ENCODE measurements at regions not wholly inside any gene's neighbourhood (a gene's known extent, or its start where the extent isn't known, plus 50 kb on each side); places are given as distances from the start of the nearest gene placed in this dataset.
A peak's percentile ranks its signal among the peaks of the same experiment; 100 is the strongest.

DNA sequence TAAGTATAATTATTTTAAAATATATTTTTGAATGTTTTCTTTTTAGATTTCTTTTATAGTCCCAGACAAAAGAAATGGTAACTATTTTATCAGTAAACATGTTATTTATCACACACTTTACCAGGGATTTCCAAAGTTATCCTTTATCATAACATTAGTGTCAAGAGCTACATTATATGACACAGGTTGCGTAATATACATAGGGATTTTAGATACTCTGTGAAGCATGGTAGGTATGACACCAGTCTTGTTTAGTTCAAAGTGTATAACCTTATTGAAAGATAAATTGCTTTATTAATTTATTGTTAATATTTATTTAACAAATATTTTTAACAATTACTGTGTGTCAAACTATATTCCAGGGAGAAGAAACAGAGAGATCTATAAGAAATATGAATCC lies 163.3 kb upstream of the PABPC4L start:
- TF ChIP-seq JUND (IDR thresholded peaks at IDR 0.05; ENCODE audit: low read depth): no peak
- DNase-seq (ENCODE audit: low read depth in 1 of 2, low spot score in 1 of 2): no peak
- in situ Hi-C loops (cut with HindIII; ENCODE audit: low pct_unique_long_range_greater_than_20kb, low sequenced_read_pairs): no loop called here

DNA sequence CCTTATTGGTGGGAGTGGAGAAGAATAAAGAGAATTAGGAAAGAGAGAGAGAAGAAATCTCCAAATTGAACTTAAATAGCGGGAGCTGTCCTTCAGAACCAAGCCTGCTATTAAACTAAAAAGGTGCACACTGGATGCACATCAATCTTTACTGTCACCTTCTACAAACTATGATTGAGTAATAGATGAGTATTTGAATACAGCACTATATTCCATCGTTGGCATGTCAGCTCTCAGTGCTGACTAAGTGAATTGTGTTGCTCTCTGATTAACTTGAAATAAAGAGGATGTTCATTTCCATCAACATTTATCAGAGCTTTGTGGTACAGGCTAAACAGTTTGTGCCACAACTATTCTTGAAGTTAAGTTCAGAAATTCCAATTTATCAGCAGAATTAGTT lies 143.7 kb upstream of the PABPC4L start:
- no peak for TF ChIP-seq JUND (IDR thresholded peaks at IDR 0.05; ENCODE audit: low read depth)
- in situ Hi-C loops (cut with HindIII; ENCODE audit: low pct_unique_long_range_greater_than_20kb, low sequenced_read_pairs): no loop called here

DNA sequence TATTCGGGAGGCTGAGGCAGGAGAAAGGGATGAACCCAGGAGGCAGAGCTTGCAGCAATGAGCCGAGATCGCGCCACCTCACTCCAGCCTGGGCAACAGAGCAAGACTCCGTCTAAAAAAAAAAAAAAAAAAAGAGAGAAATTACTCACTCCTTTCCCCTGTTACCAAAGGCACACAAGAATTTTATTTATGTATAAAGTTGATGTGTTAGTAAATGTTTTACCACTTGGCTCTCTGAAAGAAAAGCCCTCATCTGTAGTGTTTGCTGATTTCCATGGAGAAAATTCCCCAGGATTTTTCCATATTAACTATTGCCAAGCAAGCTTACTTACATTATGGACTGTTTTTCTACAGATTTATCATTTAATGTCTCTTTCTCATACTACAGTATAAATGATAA lies 142.1 kb upstream of the PABPC4L start:
- no peak for DNase-seq (ENCODE audit: low read depth in 1 of 2, low spot score in 1 of 2)
- in situ Hi-C loops (cut with HindIII; ENCODE audit: low pct_unique_long_range_greater_than_20kb, low sequenced_read_pairs): no loop called here

More for the DNA sequence above, 143.7 kb upstream of the PABPC4L start:
- DNase-seq (ENCODE audit: low read depth in 1 of 2, low spot score in 1 of 2): peak in 1 of 2 experiments; percentile 6

DNA sequence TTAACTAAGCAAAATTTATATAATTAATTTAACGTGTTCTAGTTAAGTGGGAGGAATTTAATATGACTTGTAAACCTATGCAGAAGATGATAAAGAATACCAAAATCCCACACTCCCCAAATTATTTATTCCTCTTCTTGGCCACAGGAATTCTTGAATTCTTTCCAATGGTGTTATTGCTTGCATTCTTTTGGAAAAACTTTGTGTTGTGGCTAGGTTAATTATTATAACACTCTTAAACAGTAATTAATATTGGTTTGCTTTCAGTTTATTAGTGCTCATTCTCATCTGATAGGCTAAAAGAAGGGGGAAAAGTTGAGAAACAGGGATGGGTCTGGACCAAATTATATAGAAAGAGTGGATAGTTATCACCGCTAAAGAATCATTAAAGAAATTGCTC lies 141.5 kb upstream of the PABPC4L start:
- no peak for TF ChIP-seq JUND (IDR thresholded peaks at IDR 0.05; ENCODE audit: low read depth)
- no peak for DNase-seq (ENCODE audit: low read depth in 1 of 2, low spot score in 1 of 2)
- in situ Hi-C loops (cut with HindIII; ENCODE audit: low pct_unique_long_range_greater_than_20kb, low sequenced_read_pairs): no loop called here

More for the DNA sequence above, 142.1 kb upstream of the PABPC4L start:
- TF ChIP-seq JUND (IDR thresholded peaks at IDR 0.05; ENCODE audit: low read depth): no peak

DNA sequence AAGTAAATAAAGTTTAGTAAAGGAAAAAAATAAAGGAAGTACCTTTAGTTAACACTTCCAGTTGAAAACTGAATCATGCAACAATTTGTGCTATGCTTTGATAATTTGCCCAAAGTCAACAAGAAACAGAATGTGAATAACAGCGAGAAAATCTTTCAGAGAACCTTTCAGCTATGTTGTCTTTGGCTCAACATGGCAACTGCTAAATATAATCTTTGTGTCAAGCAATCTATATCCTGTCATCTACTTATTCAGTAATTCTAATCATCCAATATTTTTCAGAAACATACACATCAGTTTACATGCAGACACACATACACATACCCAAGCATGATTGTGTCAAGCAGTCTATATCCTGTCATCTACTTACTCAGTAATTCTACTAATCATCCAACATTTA lies 136.0 kb upstream of the PABPC4L start:
- TF ChIP-seq JUND (IDR thresholded peaks at IDR 0.05; ENCODE audit: low read depth): no peak
- in situ Hi-C loops (cut with HindIII; ENCODE audit: low pct_unique_long_range_greater_than_20kb, low sequenced_read_pairs): no loop called here
- DNase-seq (ENCODE audit: low read depth in 1 of 2, low spot score in 1 of 2): no peak

DNA sequence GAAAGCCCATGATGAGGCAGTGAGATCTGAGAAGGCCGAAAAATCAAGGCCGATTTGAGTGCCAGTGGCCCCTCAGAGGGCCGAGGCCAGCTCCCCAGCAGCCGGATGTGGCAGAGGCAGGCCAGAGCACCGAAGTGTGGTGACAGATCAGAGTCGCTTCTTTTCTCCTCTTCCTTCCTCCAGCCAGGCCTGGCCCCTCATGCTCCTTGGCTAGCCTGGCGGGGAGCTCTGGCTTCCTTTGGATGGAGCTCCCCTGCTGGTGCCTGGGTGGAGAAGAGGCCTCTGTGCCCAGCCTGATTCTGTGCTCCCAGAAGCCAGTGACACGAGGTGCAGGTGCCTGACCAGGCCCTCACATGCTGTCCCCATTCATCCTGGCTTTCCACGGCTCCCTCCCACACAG lies 127.2 kb upstream of the PABPC4L start:
- TF ChIP-seq JUND (IDR thresholded peaks at IDR 0.05; ENCODE audit: low read depth): no peak
- in situ Hi-C loops (cut with HindIII; ENCODE audit: low pct_unique_long_range_greater_than_20kb, low sequenced_read_pairs): no loop called here
- no peak for DNase-seq (ENCODE audit: low read depth in 1 of 2, low spot score in 1 of 2)

DNA sequence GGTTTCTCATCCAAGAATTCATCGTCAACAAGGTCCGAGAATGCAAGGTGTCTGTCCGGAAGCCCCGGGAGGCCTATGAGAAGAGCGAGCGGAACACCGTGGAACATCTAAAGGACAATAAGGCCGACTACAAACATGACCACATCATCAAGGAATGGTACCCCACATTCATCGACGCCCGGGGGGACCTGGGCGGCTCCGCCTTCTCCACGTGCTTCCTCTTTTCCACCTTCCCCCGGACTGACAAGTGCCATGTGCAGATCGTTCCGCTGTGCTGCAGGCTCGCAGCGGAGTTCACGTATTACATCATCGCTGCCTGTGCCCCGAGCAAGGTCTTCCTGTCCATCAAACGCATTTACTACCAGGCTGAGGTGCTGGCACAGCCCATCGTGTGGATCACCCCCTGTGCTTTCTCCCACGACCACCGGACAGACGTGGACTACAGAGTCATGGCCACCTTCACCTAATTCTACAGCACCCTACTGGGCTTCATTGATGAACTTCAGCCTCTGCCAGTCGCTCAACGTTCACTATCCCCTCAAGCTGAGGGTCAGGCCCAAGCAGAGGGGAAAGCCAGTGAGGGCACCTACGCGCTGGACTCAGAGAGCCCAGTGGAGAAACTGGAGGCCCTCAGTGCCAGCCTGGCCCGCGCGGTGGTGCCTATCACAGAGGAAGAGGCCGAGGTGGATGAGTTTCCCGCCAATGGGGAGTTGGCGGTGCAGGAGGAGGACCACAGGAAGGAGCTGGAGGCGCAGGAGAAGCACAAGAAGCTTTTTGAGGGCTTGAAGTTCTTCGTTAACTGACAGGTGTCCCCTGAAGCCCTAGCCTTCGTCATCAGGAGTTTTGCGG lies 125.9 kb upstream of the PABPC4L start:
- in situ Hi-C loops (cut with HindIII; ENCODE audit: low pct_unique_long_range_greater_than_20kb, low sequenced_read_pairs): no loop called here
- TF ChIP-seq JUND (IDR thresholded peaks at IDR 0.05; ENCODE audit: low read depth): no peak
- DNase-seq (ENCODE audit: low read depth in 1 of 2, low spot score in 1 of 2): no peak

DNA sequence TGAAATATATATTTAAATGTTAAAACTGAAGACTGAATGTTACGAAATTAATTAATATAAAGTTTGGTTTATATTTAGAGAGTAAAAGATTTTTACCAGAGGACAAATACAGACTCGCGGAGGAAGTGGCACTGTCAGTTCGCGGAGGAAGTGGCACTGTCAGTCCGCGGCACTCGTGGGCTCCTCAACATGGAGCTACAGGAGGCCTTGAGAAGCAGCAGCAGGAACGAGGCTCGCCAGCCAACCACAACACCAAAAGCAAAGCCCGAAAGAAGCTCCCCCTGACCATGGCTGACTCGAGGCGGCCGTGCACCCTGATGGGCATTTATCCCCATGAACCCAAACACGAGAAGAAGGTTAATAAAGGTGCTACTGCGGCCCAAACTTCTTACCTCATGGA lies 125.3 kb upstream of the PABPC4L start:
- DNase-seq (ENCODE audit: low read depth in 1 of 2, low spot score in 1 of 2): no peak
- in situ Hi-C loops (cut with HindIII; ENCODE audit: low pct_unique_long_range_greater_than_20kb, low sequenced_read_pairs): no loop called here
- no peak for TF ChIP-seq JUND (IDR thresholded peaks at IDR 0.05; ENCODE audit: low read depth)

DNA sequence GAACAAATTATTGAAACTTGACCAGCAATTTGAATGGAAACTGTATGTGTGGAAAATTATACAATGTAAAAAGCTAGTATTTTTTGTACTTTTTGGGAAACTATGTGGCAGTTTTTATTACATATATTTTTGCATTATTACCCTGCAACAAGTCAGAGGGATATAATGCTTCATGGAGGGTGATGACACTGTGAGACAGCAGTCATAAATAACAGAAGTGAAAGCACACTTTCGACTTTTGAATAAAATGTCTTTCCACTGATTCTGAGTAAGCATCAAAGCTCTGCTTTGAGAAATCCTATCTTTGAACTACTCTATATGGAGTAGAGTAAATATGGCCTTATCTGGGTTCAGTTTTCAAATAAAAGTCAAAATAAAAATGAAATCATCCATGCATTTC lies 122.6 kb upstream of the PABPC4L start:
- TF ChIP-seq JUND (IDR thresholded peaks at IDR 0.05; ENCODE audit: low read depth): no peak
- in situ Hi-C loops (cut with HindIII; ENCODE audit: low pct_unique_long_range_greater_than_20kb, low sequenced_read_pairs): no loop called here
- DNase-seq (ENCODE audit: low read depth in 1 of 2, low spot score in 1 of 2): no peak

DNA sequence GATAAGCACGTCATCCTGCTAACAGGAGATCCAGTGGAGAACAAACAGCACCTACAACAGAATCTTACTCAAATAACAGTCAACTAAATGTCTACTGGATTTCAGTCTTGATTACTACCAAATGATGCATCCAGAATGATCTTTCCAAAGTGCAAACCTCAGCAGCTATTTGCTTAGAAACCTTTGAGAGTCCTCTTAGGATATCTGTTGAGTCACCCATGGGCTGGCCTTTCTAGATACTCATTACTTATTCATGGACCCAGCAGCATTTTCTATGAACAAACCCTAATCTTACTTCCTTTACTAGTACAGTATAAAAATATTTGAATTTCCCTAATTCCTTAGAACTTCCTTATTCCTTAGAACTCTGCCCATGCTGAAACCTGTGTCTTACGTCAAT lies 118.5 kb upstream of the PABPC4L start:
- in situ Hi-C loops (cut with HindIII; ENCODE audit: low pct_unique_long_range_greater_than_20kb, low sequenced_read_pairs): no loop called here
- no peak for DNase-seq (ENCODE audit: low read depth in 1 of 2, low spot score in 1 of 2)
- TF ChIP-seq JUND (IDR thresholded peaks at IDR 0.05; ENCODE audit: low read depth): no peak

DNA sequence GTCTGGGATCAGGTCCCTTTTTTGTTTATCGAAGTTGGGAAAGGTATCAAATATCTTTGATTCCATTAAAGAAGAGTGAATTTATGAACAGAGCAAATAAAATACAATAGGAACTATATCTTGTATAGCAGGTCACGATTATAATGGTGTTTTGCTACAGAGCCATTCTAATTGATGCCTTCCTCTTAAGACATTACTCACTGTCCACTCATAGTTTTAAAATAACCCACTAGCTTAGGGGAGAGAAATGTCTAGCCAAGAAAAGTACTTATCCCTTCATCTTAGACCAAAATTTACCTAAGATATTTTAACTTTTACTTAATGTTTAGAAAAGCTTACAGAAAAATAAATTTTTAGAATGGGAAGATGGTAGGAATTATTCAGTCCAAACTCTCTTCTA lies 112.0 kb upstream of the PABPC4L start:
- in situ Hi-C loops (cut with HindIII; ENCODE audit: low pct_unique_long_range_greater_than_20kb, low sequenced_read_pairs): no loop called here

DNA sequence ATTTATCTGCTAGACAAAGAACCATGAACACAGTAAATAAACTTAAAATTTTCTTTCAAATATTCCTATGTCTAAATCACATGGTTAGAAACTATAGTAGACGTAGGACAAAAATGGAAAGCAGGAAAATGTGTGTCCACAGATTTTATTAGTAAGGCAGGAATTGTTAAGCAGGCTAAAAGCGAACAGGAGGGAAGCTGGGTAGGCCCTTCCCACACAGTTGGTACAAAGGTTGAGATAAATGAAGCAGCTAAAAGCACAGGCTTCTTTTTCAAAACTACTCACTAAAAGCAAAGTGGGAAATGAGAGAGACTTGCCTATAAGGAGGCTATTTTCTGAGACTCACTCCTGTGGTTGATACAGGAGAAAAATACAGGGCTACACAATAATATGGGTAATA lies 108.1 kb upstream of the PABPC4L start:
- DNase-seq (ENCODE audit: low read depth in 1 of 2, low spot score in 1 of 2): no peak
- TF ChIP-seq JUND (IDR thresholded peaks at IDR 0.05; ENCODE audit: low read depth): no peak
- in situ Hi-C loops (cut with HindIII; ENCODE audit: low pct_unique_long_range_greater_than_20kb, low sequenced_read_pairs): no loop called here

More for the DNA sequence above, 112.0 kb upstream of the PABPC4L start:
- no peak for TF ChIP-seq JUND (IDR thresholded peaks at IDR 0.05; ENCODE audit: low read depth)
- DNase-seq (ENCODE audit: low read depth in 1 of 2, low spot score in 1 of 2): no peak

DNA sequence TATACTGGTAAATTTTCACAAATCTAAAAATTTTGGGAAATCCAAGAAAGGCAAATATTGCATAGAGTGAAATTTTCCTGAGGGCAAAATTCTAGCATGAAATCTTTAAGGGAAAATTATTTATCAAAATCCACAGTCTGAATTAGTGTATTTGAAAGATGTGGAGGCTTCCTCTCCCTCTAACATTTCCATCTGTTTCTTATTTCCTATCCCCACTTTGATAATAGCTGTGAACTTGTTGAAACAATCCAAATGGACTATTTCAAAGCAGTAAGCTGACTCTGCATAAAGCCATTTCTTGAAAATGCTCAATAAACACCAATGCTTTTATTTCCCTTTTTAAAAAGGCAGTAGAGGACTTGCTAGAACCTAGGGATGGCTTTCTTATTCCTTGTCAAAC lies 107.3 kb upstream of the PABPC4L start:
- no peak for TF ChIP-seq JUND (IDR thresholded peaks at IDR 0.05; ENCODE audit: low read depth)
- in situ Hi-C loops (cut with HindIII; ENCODE audit: low pct_unique_long_range_greater_than_20kb, low sequenced_read_pairs): no loop called here
- no peak for DNase-seq (ENCODE audit: low read depth in 1 of 2, low spot score in 1 of 2)

DNA sequence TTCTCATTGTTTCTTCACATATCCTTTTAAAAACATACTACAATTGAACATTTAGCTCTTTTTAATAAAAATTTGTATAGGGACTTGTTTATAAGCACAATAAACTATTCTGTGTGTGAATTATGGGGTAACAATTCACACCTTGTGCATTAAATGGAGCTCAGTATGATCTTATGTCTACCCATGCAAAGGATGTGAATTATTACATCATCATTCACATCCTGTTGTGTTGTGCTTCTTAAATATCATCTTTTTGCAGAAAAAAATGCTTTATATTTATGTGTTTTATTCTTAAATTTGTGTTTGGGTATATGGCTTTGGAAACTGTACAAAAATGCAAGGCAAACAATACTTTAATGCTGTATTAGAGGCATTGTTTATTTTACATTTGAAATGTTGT lies 96.7 kb upstream of the PABPC4L start:
- no peak for TF ChIP-seq JUND (IDR thresholded peaks at IDR 0.05; ENCODE audit: low read depth)
- no peak for DNase-seq (ENCODE audit: low read depth in 1 of 2, low spot score in 1 of 2)
- in situ Hi-C loops (cut with HindIII; ENCODE audit: low pct_unique_long_range_greater_than_20kb, low sequenced_read_pairs): no loop called here

Data from T47D (cell line).